SK-N-SH treated with all-trans-retinoic acid at 6 μM for 48 hours (cell line): ENCODE measurements at regions not wholly inside any gene's neighbourhood (a gene's known extent, or its start where the extent isn't known, plus 50 kb on each side); places are given as distances from the start of the nearest gene placed in this dataset.

Source experiments
- ATAC-seq: fragments of 200-7000 bp; cut with Tn5 transposase; 3 replicates; pipeline ENCODE4 v1.9.1; 2020; ENCODE audit warnings: mild to moderate bottlenecking, moderate library complexity
- ARNTL ChIP-seq: fragments of 450-650 bp; formaldehyde crosslinking; IDR thresholded peaks from 2 replicates; pipeline ENCODE4 v1.5.0; 2020; ENCODE audit warnings: low read depth, mild to moderate bottlenecking, moderate library complexity, borderline replicate concordance
- BACH2 ChIP-seq: fragments of 250-450 bp; sonication (Bioruptor Pico); IDR thresholded peaks from 2 replicates; pipeline ENCODE4 v1.9.0; 2021; ENCODE audit warnings: mild to moderate bottlenecking, borderline replicate concordance
- CREB5 ChIP-seq: fragments of 250-450 bp; sonication (Bioruptor Pico); IDR thresholded peaks from 2 replicates; pipeline ENCODE4 v1.5.1; 2020; ENCODE audit warnings: low read depth, mild to moderate bottlenecking, moderate library complexity
- CSDC2 ChIP-seq: fragments of 250-450 bp; sonication (Bioruptor Pico); IDR thresholded peaks from 2 replicates; pipeline ENCODE4 v1.5.0; 2020; ENCODE audit warnings: mild to moderate bottlenecking, moderate library complexity
- ESRRG ChIP-seq: fragments of 250-450 bp; sonication (Bioruptor Pico); IDR thresholded peaks from 2 replicates; pipeline ENCODE4 v1.6.1; 2021; ENCODE audit warnings: mild to moderate bottlenecking
- ISL1 ChIP-seq: fragments of 250-450 bp; sonication (Bioruptor Pico); IDR thresholded peaks from 2 replicates; pipeline ENCODE4 v2.1.2; 2022; ENCODE audit warnings: mild to moderate bottlenecking, moderate library complexity
- OSR1 ChIP-seq: fragments of 250-450 bp; sonication (Bioruptor Pico); IDR thresholded peaks from 2 replicates; pipeline ENCODE4 v1.8.0; 2022; ENCODE audit warnings: moderate library complexity, mild to moderate bottlenecking, inconsistent platforms
- PATZ1 ChIP-seq: fragments of 250-450 bp; sonication (Bioruptor Pico); IDR thresholded peaks from 2 replicates; pipeline ENCODE4 v1.8.0; 2020; ENCODE audit warnings: mild to moderate bottlenecking, moderate library complexity, borderline replicate concordance
- PPARA ChIP-seq: fragments of 250-450 bp; sonication (Bioruptor Pico); IDR thresholded peaks from 2 replicates; pipeline ENCODE4 v1.5.0; 2020; ENCODE audit warnings: mild to moderate bottlenecking, borderline replicate concordance
- RARB ChIP-seq: fragments of 250-450 bp; sonication (Bioruptor Pico); IDR thresholded peaks from 2 replicates; pipeline ENCODE4 v1.8.0; 2021; ENCODE audit warnings: mild to moderate bottlenecking, moderate library complexity
- SNAI2 ChIP-seq: fragments of 250-450 bp; sonication (Bioruptor Pico); IDR thresholded peaks from 2 replicates; pipeline ENCODE4 v1.5.0; 2020; ENCODE audit warnings: mild to moderate bottlenecking, moderate library complexity
- TCF4 ChIP-seq: fragments of 250-450 bp; sonication (Bioruptor Pico); IDR thresholded peaks from 2 replicates; pipeline ENCODE4 v1.8.0; 2021; ENCODE audit warnings: mild to moderate bottlenecking, moderate library complexity, borderline replicate concordance
- TOX ChIP-seq: fragments of 250-450 bp; sonication (Bioruptor Pico); IDR thresholded peaks from 2 replicates; pipeline ENCODE4 v1.8.0; 2021; ENCODE audit warnings: mild to moderate bottlenecking, moderate library complexity, borderline replicate concordance
- TSHZ2 ChIP-seq: fragments of 250-450 bp; sonication (Bioruptor Pico); IDR thresholded peaks from 2 replicates; pipeline ENCODE4 v1.5.0; 2020; ENCODE audit warnings: mild to moderate bottlenecking, moderate library complexity
- ZC3H10 ChIP-seq: fragments of 250-450 bp; sonication (Bioruptor Pico); IDR thresholded peaks from 2 replicates; pipeline ENCODE4 v1.5.1; 2021; ENCODE audit warnings: mild to moderate bottlenecking, moderate library complexity
- ZFP3 ChIP-seq: fragments of 250-450 bp; sonication (Bioruptor Pico); IDR thresholded peaks from 2 replicates; pipeline ENCODE4 v1.5.0; 2020; ENCODE audit warnings: mild to moderate bottlenecking, moderate library complexity
- ZFP30 ChIP-seq: fragments of 450-650 bp; formaldehyde crosslinking; IDR thresholded peaks from 2 replicates; pipeline ENCODE4 v1.5.0; 2022; ENCODE audit warnings: mild to moderate bottlenecking, moderate library complexity
- ZNF565 ChIP-seq: fragments of 450-650 bp; formaldehyde crosslinking; conservative IDR thresholded peaks from 2 replicates; pipeline ENCODE4 v1.5.0; 2020; ENCODE audit warnings: low read depth, mild to moderate bottlenecking, moderate library complexity
- ZNF70 ChIP-seq: fragments of 450-650 bp; formaldehyde crosslinking; IDR thresholded peaks from 2 replicates; pipeline ENCODE4 v1.5.0; 2020; ENCODE audit warnings: mild to moderate bottlenecking, moderate library complexity
- ZNF8 ChIP-seq: fragments of 450-650 bp; formaldehyde crosslinking; IDR thresholded peaks from 2 replicates; pipeline ENCODE4 v1.5.0; 2020; ENCODE audit warnings: mild to moderate bottlenecking, moderate library complexity
- TF ChIP-seq, protein P1 (sequence below): fragments of 250-450 bp; sonication (Bioruptor Pico); IDR thresholded peaks from 2 replicates; pipeline ENCODE4 v1.5.1; 2021; ENCODE audit warnings: mild to moderate bottlenecking, moderate library complexity

DNA sequence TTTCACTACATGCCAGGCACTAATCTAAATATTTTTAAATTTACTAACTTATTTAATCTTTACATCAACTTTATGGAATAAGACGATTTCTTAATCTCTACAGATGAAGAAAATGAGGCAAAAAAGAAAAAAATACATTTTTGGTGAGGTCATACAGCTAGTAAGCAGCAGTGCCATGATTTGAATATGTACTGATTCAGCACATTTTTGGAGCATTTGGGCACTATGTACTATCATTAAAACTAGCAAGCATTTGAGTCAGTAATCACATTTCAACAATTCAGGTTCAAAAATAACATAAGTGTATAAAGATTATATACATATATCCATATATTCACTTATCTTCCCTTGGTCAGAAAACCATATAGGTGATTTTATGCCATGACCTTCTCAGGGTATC, 124.4 kb upstream of the TMTC1 start:
- TF ChIP-seq ZC3H10 (CRISPR knock-in tag) = no peak
- TF ChIP-seq, all 23 proteins: peak for 0
- no peak for ATAC-seq

DNA sequence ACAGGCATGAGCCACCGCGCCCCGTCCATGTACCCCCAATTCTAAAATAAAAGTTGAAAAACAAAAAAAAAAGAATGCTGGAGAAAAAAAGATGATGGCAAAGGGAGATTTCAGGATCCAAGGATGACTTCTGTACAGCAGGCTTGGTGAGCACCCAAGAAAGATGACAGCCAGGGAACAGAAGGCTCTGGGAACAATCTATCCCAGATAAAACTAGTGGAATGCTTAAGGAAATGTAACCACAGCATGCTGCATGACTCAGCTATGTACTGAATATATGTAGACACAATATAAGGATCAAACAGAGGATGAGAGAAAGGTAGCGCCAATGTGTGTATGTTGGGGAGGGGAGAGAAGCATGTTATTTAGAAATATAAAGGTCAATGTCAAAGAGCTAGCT, 123.7 kb upstream of the TMTC1 start:
- no peak for ATAC-seq
- TF ChIP-seq ARNTL = no peak
- TF ChIP-seq CSDC2 (CRISPR knock-in tag) = no peak
- TF ChIP-seq ZNF8 = no peak
- no peak for TF ChIP-seq TCF4 (CRISPR knock-in tag)
- TF ChIP-seq ISL1 (CRISPR knock-in tag) = no peak
- no peak for TF ChIP-seq ZC3H10 (CRISPR knock-in tag)
- no peak for TF ChIP-seq RARB (CRISPR knock-in tag)
- TF ChIP-seq ZNF70 (CRISPR knock-in tag) = no peak
- TF ChIP-seq ZFP3 (CRISPR knock-in tag) = no peak
- no peak for TF ChIP-seq PATZ1
- TF ChIP-seq PPARA (CRISPR knock-in tag) = no peak
- no peak for TF ChIP-seq TOX (CRISPR knock-in tag)
- no peak for TF ChIP-seq ESRRG (CRISPR knock-in tag)
- TF ChIP-seq, protein P1, sequence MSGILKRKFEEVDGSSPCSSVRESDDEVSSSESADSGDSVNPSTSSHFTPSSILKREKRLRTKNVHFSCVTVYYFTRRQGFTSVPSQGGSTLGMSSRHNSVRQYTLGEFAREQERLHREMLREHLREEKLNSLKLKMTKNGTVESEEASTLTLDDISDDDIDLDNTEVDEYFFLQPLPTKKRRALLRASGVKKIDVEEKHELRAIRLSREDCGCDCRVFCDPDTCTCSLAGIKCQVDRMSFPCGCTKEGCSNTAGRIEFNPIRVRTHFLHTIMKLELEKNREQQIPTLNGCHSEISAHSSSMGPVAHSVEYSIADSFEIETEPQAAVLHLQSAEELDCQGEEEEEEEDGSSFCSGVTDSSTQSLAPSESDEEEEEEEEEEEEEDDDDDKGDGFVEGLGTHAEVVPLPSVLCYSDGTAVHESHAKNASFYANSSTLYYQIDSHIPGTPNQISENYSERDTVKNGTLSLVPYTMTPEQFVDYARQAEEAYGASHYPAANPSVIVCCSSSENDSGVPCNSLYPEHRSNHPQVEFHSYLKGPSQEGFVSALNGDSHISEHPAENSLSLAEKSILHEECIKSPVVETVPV = no peak
- no peak for TF ChIP-seq ZNF565 (CRISPR knock-in tag)
- TF ChIP-seq BACH2 (CRISPR knock-in tag) = no peak

- TF ChIP-seq ISL1 (CRISPR knock-in tag) (no peak), PPARA (CRISPR knock-in tag) (no peak), BACH2 (CRISPR knock-in tag) (no peak), CSDC2 (CRISPR knock-in tag) (no peak), ZNF8 (no peak), ZFP30 (no peak), CREB5 (no peak), TOX (CRISPR knock-in tag) (no peak), TCF4 (CRISPR knock-in tag) (no peak), TSHZ2 (CRISPR knock-in tag) (no peak)
- ATAC-seq = no peak
Observed at GRCh38 chr12:29902043-29902442, 118.3 kb upstream of the TMTC1 start.

DNA sequence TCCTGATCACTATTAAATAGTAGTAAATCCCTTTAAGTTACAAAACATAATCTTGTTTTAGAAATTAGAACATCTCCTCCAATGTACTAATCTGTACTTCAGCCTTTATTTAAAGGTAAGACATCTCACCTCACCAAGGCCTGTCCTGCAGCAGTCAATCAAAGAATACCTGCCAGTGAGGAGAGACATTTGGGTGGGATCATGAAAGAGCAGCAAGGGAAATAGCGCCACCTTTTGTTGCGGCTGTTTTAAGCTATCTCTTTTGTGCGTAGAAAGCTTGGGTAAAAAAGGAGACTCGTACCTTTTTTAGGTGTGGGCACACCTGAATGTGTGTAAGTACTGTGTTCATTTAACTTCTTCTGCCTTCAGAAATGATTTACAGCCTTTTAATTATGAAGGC, 117.8 kb upstream of the TMTC1 start:
- no peak for TF ChIP-seq ZFP30
- TF ChIP-seq ESRRG (CRISPR knock-in tag) = no peak
- ATAC-seq = no peak

DNA sequence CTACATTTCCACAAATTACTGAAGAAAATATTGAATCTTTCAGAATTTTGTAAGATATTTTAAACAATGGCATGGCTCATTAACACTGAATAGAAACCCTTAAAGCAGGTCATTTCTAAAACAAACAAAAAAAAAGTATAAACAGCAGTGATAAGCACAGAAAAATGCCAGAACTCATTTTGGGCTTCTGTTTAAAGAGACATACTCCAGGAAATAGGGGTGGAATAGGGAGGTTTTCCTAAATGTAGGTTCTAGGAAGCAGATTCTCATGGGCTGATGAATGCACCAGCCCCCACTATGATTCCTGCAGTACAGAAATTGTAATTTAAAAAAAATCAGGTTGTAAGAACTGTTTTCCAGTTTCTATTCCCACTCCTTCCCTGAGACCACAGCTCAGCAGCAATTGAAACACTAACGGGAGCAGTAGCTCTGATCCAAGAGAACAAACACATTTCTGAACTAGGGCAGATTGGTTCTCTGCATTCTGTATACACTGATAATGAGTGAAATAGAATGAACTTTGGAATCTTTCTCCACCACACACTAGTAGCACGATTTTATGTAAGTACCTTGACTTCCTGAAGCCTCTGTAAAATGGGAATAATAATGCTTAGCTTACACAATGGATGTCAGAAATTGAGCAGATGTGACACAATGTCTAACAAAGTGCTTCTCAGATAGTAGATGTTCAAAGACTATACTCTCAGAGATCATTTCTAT, 115.6 kb upstream of the TMTC1 start:
- no peak for ATAC-seq
- TF ChIP-seq ISL1 (CRISPR knock-in tag) (no peak), ZNF8 (no peak), ZFP3 (CRISPR knock-in tag) (no peak), CSDC2 (CRISPR knock-in tag) (no peak), OSR1 (CRISPR knock-in tag) (no peak), SNAI2 (no peak), ZNF565 (CRISPR knock-in tag) (no peak), ARNTL (no peak), TSHZ2 (CRISPR knock-in tag) (no peak), PPARA (CRISPR knock-in tag) (no peak), ZNF70 (CRISPR knock-in tag) (no peak)
- TF ChIP-seq, protein P1 = no peak
